T-cell (primary cell): ENCODE measurements at regions not wholly inside any gene's neighbourhood (a gene's known extent, or its start where the extent isn't known, plus 50 kb on each side); places are given as distances from the start of the nearest gene placed in this dataset.

Experiments
- ATAC-seq, 4 experiments: fragments of 200-7000 bp in 3 of 4; fragments of 150-1000 bp in 1 of 4; cut with Tn5 transposase; replicated peaks in 1 of 4; 1 replicate in 3 of 4; 2 replicates in 1 of 4; pipeline ENCODE4 v1.10.0; 2021; ENCODE audit warnings: moderate library complexity in 3 of 4, mild to moderate bottlenecking in 2 of 4, moderate number of reproducible peaks in 1 of 4
- CTCF ChIA-PET, 2 donors: fragments of 300-600 bp; sonication (Branson Sonifier 250); formaldehyde crosslinking; loops; one replicate each; lab custom pipeline; 2022; ENCODE audit warnings: antibody characterized with exemption in 2 of 2; lab: Charles Lee
- POLR2A ChIA-PET, 2 donors: fragments of 300-600 bp; sonication (Branson Sonifier 250); formaldehyde crosslinking; loops; one replicate each; lab custom pipeline; 2022; ENCODE audit warnings: antibody characterized with exemption in 2 of 2; lab: Charles Lee
- DNase-seq, 35 experiments: peaks; one replicate each; pipeline versions ENCODE4 v3.0.0 to v3.0.0-alpha.2; 2013 to 2023
- H3K27ac ChIP-seq: one replicate; pipeline ENCODE4 v1.5.1; 2013; ENCODE audit warnings: low read length
- H3K27me3 ChIP-seq, 2 experiments: replicated peaks in 1 of 2; 1 replicate in 1 of 2; 2 replicates in 1 of 2; pipeline versions ENCODE4 v1.6.1 to v1.7.0; 2013; ENCODE audit warnings: low read length in 1 of 2, mixed read lengths in 1 of 2; ENCODE audit not compliant: control insufficient read depth in 2 of 2, insufficient read depth in 2 of 2; ENCODE audit errors: extremely low read depth in 1 of 2
- H3K36me3 ChIP-seq, 2 donors: 1 replicate in 1 of 2; 2 replicates in 1 of 2; pipeline versions ENCODE4 v1.6.1 to v1.7.0; 2013; ENCODE audit warnings: low read length in 1 of 2; ENCODE audit not compliant: control insufficient read depth in 2 of 2, insufficient read depth in 1 of 2; ENCODE audit errors: extremely low read depth in 1 of 2
- H3K4me1 ChIP-seq, 2 experiments: 1 replicate in 1 of 2; 2 replicates in 1 of 2; pipeline versions ENCODE4 v1.6.1 to v1.7.0; 2013; ENCODE audit warnings: low read length in 2 of 2, mixed read lengths in 1 of 2; ENCODE audit not compliant: insufficient read depth in 2 of 2, control insufficient read depth in 1 of 2; ENCODE audit errors: extremely low read depth in 1 of 2
- H3K4me3 ChIP-seq, 2 donors: 1 replicate in 1 of 2; 2 replicates in 1 of 2; pipeline versions ENCODE4 v1.5.1 to v1.7.0; 2013; ENCODE audit warnings: mild to moderate bottlenecking in 2 of 2, low read length in 1 of 2, moderate library complexity in 1 of 2; ENCODE audit not compliant: control insufficient read depth in 1 of 2; ENCODE audit errors: extremely low read depth in 1 of 2
- H3K9me3 ChIP-seq: 2 replicates; pipeline ENCODE4 v1.7.0; 2013
- H3K27ac Mint-ChIP-seq, 2 donors: one replicate each; pipeline ENCODE4 v1.8.0; 2020 to 2021; ENCODE audit warnings: mild to moderate bottlenecking in 2 of 2, mixed read lengths in 2 of 2
- H3K27me3 Mint-ChIP-seq, 2 donors: one replicate each; pipeline ENCODE4 v1.8.0; 2021 to 2022; ENCODE audit warnings: mixed read lengths in 2 of 2
- H3K36me3 Mint-ChIP-seq: one replicate; pipeline ENCODE4 v1.8.0; 2021; ENCODE audit warnings: mixed read lengths
- H3K4me1 Mint-ChIP-seq, 3 donors: one replicate each; pipeline ENCODE4 v1.8.0; 2020 to 2022; ENCODE audit warnings: mixed read lengths in 3 of 3, mild to moderate bottlenecking in 1 of 3
- H3K4me3 Mint-ChIP-seq, 3 donors: one replicate each; pipeline ENCODE4 v1.8.0; 2020 to 2022; ENCODE audit warnings: mild to moderate bottlenecking in 3 of 3, mixed read lengths in 3 of 3, moderate library complexity in 3 of 3
- H3K9me3 Mint-ChIP-seq, 3 donors: one replicate each; pipeline ENCODE4 v1.8.0; 2020 to 2022; ENCODE audit warnings: mixed read lengths in 3 of 3
- WGBS: methylation state at CpG from one replicate; pipeline ENCODE4 v1.1.5; 2013; ENCODE audit warnings: missing lambda C conversion rate; ENCODE audit not compliant: insufficient coverage; 5-methylcytosine and 5-hydroxymethylcytosine counted together

GRCh38 chr10:108812906-108813305 is 1110.4 kb downstream of the XPNPEP1 start:
- ChIA-PET POLR2A (no interaction called here), CTCF (no interaction called here)
- Histone ChIP-seq H3K4me1 (no peaks in the 10 kb centered on the region), H3K9me3 (no peaks in the 10 kb centered on the region), H3K27ac (no peak overlapping the region), H3K27me3 (no peaks in the 10 kb centered on the region), H3K4me3 (no peak overlapping the region), H3K36me3 (no peaks in the 10 kb centered on the region)
- no peaks in the 10 kb centered on the region for H3K4me1 Mint-ChIP-seq
- H3K36me3 Mint-ChIP-seq, result no peaks in the 10 kb centered on the region
- H3K27ac Mint-ChIP-seq, result no peak overlapping the region
- no peak for DNase-seq
- WGBS, result 75% methylated on average over 2 of the region's 2 CpGs
- peaks cover 10 to 17% (median 16%) of the 10 kb centered on the region in 3 donors for H3K9me3 Mint-ChIP-seq
- no peak for ATAC-seq
- no peaks in the 10 kb centered on the region for H3K27me3 Mint-ChIP-seq
- no peak overlapping the region for H3K4me3 Mint-ChIP-seq

- Mint-ChIP-seq H3K27ac (no peak overlapping the region), H3K4me1 (no peaks in the 10 kb centered on the region), H3K4me3 (no peak overlapping the region), H3K9me3 (peaks cover 10 to 17% (median 16%) of the 10 kb centered on the region in 3 donors), H3K27me3 (no peaks in the 10 kb centered on the region), H3K36me3 (no peaks in the 10 kb centered on the region)
- no peak overlapping the region for H3K27ac ChIP-seq
- DNase-seq (no peak), ATAC-seq (no peak)
- CTCF ChIA-PET, result no interaction called here
- H3K9me3 ChIP-seq, result no peaks in the 10 kb centered on the region
- no peaks in the 10 kb centered on the region for H3K27me3 ChIP-seq
- no CpG with 5 or more reads among the region's 1 CpG for WGBS
- H3K36me3 ChIP-seq, result no peaks in the 10 kb centered on the region
- no peak overlapping the region for H3K4me3 ChIP-seq
- no peaks in the 10 kb centered on the region for H3K4me1 ChIP-seq
- POLR2A ChIA-PET, result no interaction called here
Measured at GRCh38 chr10:108812296-108812695, 1111.0 kb downstream of the XPNPEP1 start.

DNA sequence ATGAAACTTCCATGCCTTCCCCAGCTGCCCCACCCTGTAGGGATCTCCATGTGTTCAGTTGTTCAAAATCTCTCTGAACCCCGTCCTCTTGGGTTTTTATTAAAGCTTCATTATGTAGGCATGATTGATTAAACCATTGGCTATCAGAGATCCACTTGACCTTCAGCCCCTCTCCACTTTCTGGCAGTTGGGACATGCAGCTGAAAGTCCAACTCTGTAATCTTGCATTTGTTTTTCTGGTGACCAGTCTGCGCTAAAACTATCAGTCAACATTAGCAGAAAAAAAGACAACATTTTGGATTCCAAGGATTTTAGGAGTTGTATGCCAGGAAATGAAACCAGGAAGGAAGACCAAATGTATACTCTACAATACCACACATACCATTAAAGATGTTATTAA is 1115.1 kb downstream of the XPNPEP1 start:
- Histone ChIP-seq H3K27me3 (no peaks in the 10 kb centered on the region), H3K27ac (no peak overlapping the region), H3K9me3 (no peaks in the 10 kb centered on the region), H3K4me3 (no peak overlapping the region), H3K36me3 (no peaks in the 10 kb centered on the region), H3K4me1 (no peaks in the 10 kb centered on the region)
- CTCF ChIA-PET, result no interaction called here
- WGBS, result no CpG with 5 or more reads among the region's 2 CpGs
- Mint-ChIP-seq H3K27ac (no peak overlapping the region), H3K4me3 (no peak overlapping the region), H3K36me3 (no peaks in the 10 kb centered on the region), H3K4me1 (no peaks in the 10 kb centered on the region), H3K9me3 (peaks cover 7 to 10% (median 10%) of the 10 kb centered on the region in 3 donors), H3K27me3 (no peaks in the 10 kb centered on the region)
- ATAC-seq (no peak), DNase-seq (no peak)
- POLR2A ChIA-PET, result no interaction called here

DNA sequence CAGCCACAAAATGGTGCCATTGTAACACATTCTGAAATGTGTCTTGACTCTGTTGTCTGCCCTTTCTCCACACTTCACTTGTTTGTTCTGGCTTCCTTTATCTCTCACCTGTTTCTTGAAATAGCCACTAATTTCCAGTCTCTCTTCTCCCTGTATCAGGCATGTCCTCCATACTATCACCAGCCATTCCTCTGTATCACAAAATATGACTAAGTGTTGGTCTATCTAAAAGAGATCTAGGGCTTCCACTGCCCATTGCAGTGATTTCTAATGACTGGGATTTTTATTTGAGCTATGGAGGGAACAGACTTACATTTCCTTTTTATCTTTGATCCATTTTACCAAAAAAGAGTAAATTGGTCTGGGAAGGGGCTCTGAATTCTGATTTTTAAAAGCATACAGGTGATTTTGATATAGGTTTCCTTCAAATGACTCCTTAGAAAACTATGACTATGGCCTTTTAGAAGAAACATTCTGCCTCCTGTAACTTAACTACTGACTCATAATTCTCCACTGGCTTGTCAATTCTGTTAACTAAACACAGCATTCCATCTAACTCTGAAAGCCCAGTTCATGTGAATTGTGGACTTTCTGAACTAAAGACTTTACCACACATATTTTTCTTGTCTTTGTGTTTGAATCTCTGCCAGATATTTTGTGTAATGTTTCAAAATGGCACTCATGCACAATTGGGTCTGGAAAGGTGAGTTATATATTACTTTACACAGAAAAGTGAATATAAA is 1121.4 kb downstream of the XPNPEP1 start:
- CTCF ChIA-PET, result no interaction called here
- Histone ChIP-seq H3K27ac (no peak overlapping the region), H3K4me3 (no peak overlapping the region), H3K9me3 (no peaks in the 10 kb centered on the region), H3K36me3 (no peaks in the 10 kb centered on the region), H3K4me1 (no peaks in the 10 kb centered on the region), H3K27me3 (no peaks in the 10 kb centered on the region)
- Mint-ChIP-seq H3K4me1 (no peaks in the 10 kb centered on the region), H3K27ac (no peak overlapping the region), H3K36me3 (no peaks in the 10 kb centered on the region), H3K4me3 (no peak overlapping the region), H3K27me3 (no peaks in the 10 kb centered on the region), H3K9me3 (peaks cover 4 to 10% (median 5%) of the 10 kb centered on the region in 3 donors)
- DNase-seq, result no peak
- POLR2A ChIA-PET, result no interaction called here
- ATAC-seq, result no peak

DNA sequence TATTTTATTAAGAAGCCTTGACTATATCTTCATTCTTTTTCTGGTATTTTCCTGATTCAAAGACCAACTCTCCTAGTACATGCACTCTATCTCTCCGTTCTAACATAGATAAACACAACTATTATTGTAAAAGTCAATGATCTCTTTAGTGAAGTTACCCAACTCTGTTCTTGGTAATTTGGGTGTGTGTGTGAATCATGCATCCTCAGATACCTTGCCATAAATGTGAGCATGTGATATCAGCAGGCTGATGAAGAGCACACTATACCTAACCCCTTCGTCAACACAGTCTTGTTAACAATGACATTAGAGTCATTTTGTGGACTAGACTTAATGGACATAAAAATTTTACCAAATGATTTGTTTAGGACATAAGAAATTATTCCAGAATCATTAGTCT is 1122.1 kb downstream of the XPNPEP1 start:
- no peak overlapping the region for H3K4me3 Mint-ChIP-seq
- POLR2A ChIA-PET, result no interaction called here
- no peaks in the 10 kb centered on the region for H3K36me3 Mint-ChIP-seq
- peaks cover 5 to 6% (median 5%) of the 10 kb centered on the region in 3 donors for H3K9me3 Mint-ChIP-seq
- Histone ChIP-seq H3K36me3 (no peaks in the 10 kb centered on the region), H3K4me3 (no peak overlapping the region), H3K4me1 (no peaks in the 10 kb centered on the region), H3K27me3 (no peaks in the 10 kb centered on the region), H3K27ac (no peak overlapping the region), H3K9me3 (no peaks in the 10 kb centered on the region)
- ATAC-seq (no peak), DNase-seq (no peak)
- WGBS, result no CpG with 5 or more reads among the region's 2 CpGs
- H3K27ac Mint-ChIP-seq, result no peak overlapping the region
- no peaks in the 10 kb centered on the region for H3K27me3 Mint-ChIP-seq
- CTCF ChIA-PET, result no interaction called here
- H3K4me1 Mint-ChIP-seq, result no peaks in the 10 kb centered on the region

DNA sequence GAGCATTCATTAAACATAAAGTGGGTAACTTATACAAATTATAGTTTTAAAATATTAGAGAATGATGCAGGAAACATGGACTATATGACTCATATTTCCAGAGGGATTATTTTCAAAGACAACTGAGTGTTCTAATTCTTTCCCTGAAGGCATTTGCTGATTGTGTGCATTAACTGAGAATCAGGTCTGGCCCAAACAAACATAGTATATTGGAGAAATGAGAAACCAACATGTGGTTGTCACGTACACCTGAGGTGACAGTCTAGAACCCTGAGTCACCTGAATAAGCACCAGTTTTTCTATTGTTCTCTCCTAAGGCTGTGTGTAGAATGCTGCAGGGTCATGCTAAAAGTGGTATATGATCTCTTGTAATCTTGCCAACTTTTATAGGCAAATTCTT is 1125.7 kb downstream of the XPNPEP1 start:
- no peak overlapping the region for H3K27ac ChIP-seq
- Mint-ChIP-seq H3K27ac (no peak overlapping the region), H3K4me1 (no peaks in the 10 kb centered on the region), H3K27me3 (no peaks in the 10 kb centered on the region), H3K9me3 (peaks cover 7 to 12% (median 10%) of the 10 kb centered on the region in 3 donors), H3K4me3 (no peak overlapping the region), H3K36me3 (no peaks in the 10 kb centered on the region)
- 40% methylated on average over 1 of the region's 1 CpG for WGBS
- ATAC-seq, result no peak
- ChIA-PET POLR2A (no interaction called here), CTCF (no interaction called here)
- no peak overlapping the region for H3K4me3 ChIP-seq
- H3K27me3 ChIP-seq, result no peaks in the 10 kb centered on the region
- no peaks in the 10 kb centered on the region for H3K9me3 ChIP-seq
- no peaks in the 10 kb centered on the region for H3K4me1 ChIP-seq
- H3K36me3 ChIP-seq, result no peaks in the 10 kb centered on the region
- no peak for DNase-seq
